ENCODE measurements at regions not wholly inside any gene's neighbourhood (a gene's known extent, or its start where the extent isn't known, plus 50 kb on each side); places are given as distances from the start of the nearest gene placed in this dataset.

GRCh38 chr7:51452694-51453093 is 136.1 kb upstream of the COBL start:
- no peak for TF ChIP-seq POLR2A (IDR thresholded peaks at IDR 0.05)
- no peak for TF ChIP-seq CTCF (IDR thresholded peaks at IDR 0.05)
- no peak for TF ChIP-seq POLR2AphosphoS5 (IDR thresholded peaks at IDR 0.05)

All from breast epithelium (tissue), 3 donors.